Left ventricle myocardium inferior (tissue), 1 donor: ENCODE measurements at regions not wholly inside any gene's neighbourhood (a gene's known extent, or its start where the extent isn't known, plus 50 kb on each side); places are given as distances from the start of the nearest gene placed in this dataset.
"Not testable (repeated sequence)": the region's sequence is repeated elsewhere in the genome, so short reads cannot be mapped to it uniquely, and the experiment has no call there.

ENCODE experiments used
- DNase-seq: peaks from one replicate; pipeline ENCODE4 v3.0.0-alpha.2; 2020
- H3K27ac ChIP-seq: fragments of 200-600 bp; replicated peaks from 2 replicates; pipeline ENCODE4 v1.8.0; 2021
- H3K27me3 ChIP-seq: fragments of 200-600 bp; 2 replicates; pipeline ENCODE4 v1.8.0; 2021; ENCODE audit warnings: low read depth
- H3K36me3 ChIP-seq: fragments of 200-600 bp; 2 replicates; pipeline ENCODE4 v1.8.0; 2021
- H3K4me1 ChIP-seq: fragments of 200-600 bp; 2 replicates; pipeline ENCODE4 v1.8.0; 2021
- H3K4me3 ChIP-seq: fragments of 200-600 bp; 2 replicates; pipeline ENCODE4 v1.8.0; 2021; ENCODE audit warnings: mild to moderate bottlenecking, moderate library complexity
- H3K9me3 ChIP-seq: fragments of 200-600 bp; replicated peaks from 2 replicates; pipeline ENCODE4 v1.8.0; 2021
- CTCF ChIP-seq: fragments of 200-600 bp; IDR thresholded peaks from 2 replicates; pipeline ENCODE4 v1.8.0; 2021; ENCODE audit warnings: antibody characterized with exemption, mild to moderate bottlenecking, borderline replicate concordance
- intact Hi-C: fragments of 100-400 bp; cut with micrococcal nuclease; formaldehyde crosslinking; loops from one replicate; pipeline ENCODE4 v1.11.0; 2022
- donor health status: DM: no; HTN: yes; CAD: no; lungs with severe emphysema.

- H3K27me3 ChIP-seq, result no peaks in the 10 kb centered on the region
- TF ChIP-seq CTCF, result no peak
- intact Hi-C loops, result no loop called here
- H3K4me3 ChIP-seq, result no peak overlapping the region
- DNase-seq, result no peak
- H3K27ac ChIP-seq, result no peak overlapping the region
- H3K4me1 ChIP-seq, result no peaks in the 10 kb centered on the region
- H3K9me3 ChIP-seq, result peaks cover 48% of the 10 kb centered on the region
- H3K36me3 ChIP-seq, result no peaks in the 10 kb centered on the region
Measured at GRCh38 chr2:122713800-122714199, 958.3 kb downstream of the TSN start.

- H3K4me3 ChIP-seq, H3K4me1 ChIP-seq, H3K27ac ChIP-seq, intact Hi-C loops, DNase-seq, H3K27me3 ChIP-seq, H3K36me3 ChIP-seq: not testable (repeated sequence)
- H3K9me3 ChIP-seq, result peaks cover 12% of the 10 kb centered on the region
Measured at GRCh38 chr2:122720822-122721221, 965.4 kb downstream of the TSN start.

- Histone ChIP-seq H3K27ac (no peak overlapping the region), H3K9me3 (no peaks in the 10 kb centered on the region), H3K4me3 (no peak overlapping the region), H3K36me3 (no peaks in the 10 kb centered on the region), H3K4me1 (no peaks in the 10 kb centered on the region), H3K27me3 (no peaks in the 10 kb centered on the region)
- TF ChIP-seq CTCF, result no peak
- intact Hi-C loops, result no loop called here
- no peak for DNase-seq
Measured at GRCh38 chr2:122734766-122735424, 979.4 kb downstream of the TSN start.

GRCh38 chr2:122736279-122736678 is 980.8 kb downstream of the TSN start:
- Histone ChIP-seq H3K36me3 (no peaks in the 10 kb centered on the region), H3K27ac (no peak overlapping the region), H3K4me1 (no peaks in the 10 kb centered on the region), H3K4me3 (no peak overlapping the region), H3K9me3 (no peaks in the 10 kb centered on the region), H3K27me3 (no peaks in the 10 kb centered on the region)
- no peak for DNase-seq
- no peak for TF ChIP-seq CTCF
- intact Hi-C loops, result no loop called here

GRCh38 chr2:122737429-122738077 is 982.1 kb downstream of the TSN start:
- Histone ChIP-seq H3K4me1 (no peaks in the 10 kb centered on the region), H3K27me3 (no peaks in the 10 kb centered on the region), H3K27ac (no peak overlapping the region), H3K9me3 (no peaks in the 10 kb centered on the region), H3K36me3 (no peaks in the 10 kb centered on the region), H3K4me3 (no peak overlapping the region)
- TF ChIP-seq CTCF, result no peak
- no peak for DNase-seq
- intact Hi-C loops, result no loop called here
